GM11168 (cell line): ENCODE measurements at regions not wholly inside any gene's neighbourhood (a gene's known extent, or its start where the extent isn't known, plus 50 kb on each side); places are given as distances from the start of the nearest gene placed in this dataset.

Experiments
- in situ Hi-C: fragments of 300-500 bp; cut with MboI; formaldehyde crosslinking; loops from one replicate; pipeline ENCODE4 v1.12.0; 2022; ENCODE audit warnings: low sequenced_read_pairs; ENCODE audit not compliant: unreplicated experiment

DNA sequence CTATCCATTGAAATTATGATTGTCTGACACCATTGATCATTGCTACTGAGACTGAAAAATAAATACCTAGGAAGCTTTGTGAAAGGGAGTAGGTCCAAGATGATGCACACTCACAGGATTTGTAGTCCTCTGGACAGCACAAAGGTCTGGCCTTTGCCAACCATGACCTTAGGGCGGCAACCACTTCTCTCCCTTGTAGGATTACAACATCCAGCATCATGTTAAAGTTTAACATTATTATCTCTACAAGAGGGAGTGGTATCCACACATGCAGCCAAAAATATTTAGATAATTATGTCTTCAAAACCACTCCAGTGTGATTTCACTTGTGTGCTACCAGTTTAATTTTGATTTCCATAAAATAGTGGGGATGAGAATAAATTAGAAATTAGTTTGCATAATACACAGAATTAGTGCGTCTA, 51.1 kb upstream of the NHSL1 start:
- in situ Hi-C loops, result no loop called here

DNA sequence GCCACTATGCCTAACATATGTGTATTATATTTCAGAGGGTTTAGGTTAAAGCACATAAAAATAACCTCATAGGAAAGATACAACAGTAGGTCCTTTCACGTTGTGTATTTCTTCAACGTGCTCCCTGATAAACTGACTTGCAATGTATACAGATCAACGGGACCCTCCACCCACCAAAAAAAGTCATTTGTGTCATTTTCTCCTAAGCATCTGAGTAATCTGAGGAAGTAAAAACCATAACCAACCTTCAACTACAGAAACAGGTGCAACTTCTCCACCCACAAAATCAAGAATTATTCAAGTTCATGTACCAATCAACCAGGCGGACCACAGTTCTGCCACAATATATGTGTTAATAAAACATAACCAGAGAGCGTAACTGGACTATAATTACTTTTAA, 54.9 kb upstream of the NHSL1 start:
- in situ Hi-C loops, result no loop called here

DNA sequence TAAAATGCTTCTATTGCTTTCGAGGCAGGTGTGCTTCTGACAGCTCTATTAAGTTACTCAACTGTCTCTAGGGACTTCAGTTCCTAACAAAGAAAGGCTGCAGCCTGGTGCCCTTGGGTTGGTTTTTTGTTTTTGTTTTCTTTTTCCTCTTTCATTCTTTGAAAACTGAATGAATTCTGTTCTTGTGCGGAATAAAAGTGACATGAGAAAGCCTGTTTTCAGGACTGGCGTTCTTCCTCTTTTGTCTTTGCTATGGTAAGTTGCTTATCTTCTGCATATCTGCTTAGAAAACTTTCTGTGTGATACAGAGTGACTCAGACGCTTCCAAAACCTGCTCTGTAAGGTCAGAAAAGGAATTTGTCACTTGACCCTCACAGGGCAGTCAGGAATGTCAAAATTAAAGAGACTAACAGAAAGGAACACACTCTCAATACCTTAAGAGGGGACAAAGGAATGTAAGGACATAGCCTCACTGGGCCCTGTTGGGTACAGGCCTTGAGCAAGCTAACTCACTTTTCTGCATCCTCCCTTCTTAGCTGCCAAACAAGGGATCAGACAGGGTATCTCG, 56.2 kb upstream of the NHSL1 start:
- in situ Hi-C loops, result no loop called here

DNA sequence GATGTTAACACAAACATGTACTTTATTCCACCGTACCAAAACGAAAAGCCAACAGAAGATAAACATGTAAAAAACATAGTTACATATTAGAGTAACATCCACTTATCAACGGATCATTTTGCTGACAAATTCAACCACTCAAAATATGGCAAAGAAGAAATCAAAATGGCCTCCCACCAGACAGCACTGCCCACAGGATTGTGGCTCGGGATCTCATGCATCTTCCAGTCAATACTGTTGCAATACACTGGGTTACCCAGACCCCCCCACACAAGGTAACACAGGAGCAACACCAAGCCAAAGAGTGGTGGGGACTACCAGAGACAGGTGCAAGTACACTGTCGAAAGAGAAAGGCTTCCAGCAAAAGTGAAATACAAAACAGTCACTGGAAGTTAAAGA, 57.9 kb upstream of the NHSL1 start:
- in situ Hi-C loops, result no loop called here

DNA sequence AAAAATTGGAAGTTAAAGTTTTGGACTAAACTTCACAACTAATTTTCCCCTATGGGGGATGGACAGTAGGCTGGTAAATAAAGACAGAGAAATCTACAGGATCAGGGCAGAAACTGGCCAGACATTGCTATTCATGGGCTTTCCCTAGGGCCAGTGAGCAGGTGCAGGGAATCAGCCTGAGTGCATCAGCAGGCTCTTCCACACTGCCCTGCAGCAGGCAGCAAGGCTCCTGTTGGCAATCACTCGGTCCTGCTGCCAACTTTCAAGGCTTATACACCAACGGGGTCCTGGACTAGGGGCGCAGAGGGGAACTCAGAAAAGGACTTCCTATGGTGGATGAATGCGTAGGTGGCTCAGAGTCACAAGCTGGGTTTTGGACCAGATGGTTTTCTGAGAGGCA, 59.8 kb upstream of the NHSL1 start:
- in situ Hi-C loops, result no loop called here

DNA sequence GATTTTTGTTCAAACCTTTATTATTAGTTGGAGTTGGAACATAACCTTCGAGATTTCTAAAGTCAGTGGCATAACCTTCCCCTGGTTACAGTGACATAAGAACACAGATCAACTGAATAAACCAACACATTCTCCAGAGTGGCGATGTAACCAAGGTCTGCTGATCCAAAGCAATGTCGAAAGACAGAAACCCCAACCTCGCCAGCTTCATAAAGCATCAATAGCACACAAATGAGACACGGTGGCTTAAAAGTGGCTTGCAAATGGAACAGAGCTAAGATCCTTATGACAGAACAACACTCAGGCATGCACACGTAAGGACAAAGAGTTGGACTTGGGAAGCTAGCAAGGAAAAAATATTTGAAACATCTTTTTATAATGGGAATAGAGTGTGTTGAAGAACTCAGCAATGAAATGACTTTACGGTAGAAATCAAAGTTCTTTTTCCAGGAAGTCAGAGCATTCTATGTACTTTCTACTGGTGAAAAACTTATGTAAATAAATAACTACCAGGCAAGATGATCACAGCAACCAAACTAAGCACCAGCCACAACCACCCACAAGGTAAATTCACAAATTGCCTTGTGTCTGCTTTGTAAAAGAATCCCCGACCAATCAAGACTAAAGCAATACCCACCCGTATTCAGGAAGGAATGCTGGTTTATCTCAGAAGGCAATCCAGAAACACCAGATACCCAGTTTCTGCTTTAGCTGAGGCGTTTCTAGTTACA, 61.0 kb upstream of the NHSL1 start:
- in situ Hi-C loops, result no loop called here

DNA sequence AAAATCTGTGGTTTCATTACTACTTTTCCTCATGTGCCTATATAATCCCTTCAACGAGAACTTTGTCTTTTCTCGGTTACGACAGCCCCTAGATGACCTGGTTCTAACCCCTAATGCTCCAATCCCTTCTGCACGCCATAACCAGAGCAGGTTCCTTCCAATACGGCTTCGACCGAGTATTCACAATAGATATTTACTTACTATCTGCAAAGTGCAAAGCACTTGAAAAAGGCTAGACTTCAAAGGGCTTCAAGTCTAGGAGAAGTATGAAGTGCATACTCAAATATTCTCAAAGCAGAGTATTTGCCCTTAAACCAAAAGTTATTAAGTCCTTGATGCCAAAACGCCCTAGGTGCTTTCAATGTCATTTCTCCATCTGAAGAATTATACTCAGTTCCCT, 63.4 kb upstream of the NHSL1 start:
- in situ Hi-C loops, result no loop called here

DNA sequence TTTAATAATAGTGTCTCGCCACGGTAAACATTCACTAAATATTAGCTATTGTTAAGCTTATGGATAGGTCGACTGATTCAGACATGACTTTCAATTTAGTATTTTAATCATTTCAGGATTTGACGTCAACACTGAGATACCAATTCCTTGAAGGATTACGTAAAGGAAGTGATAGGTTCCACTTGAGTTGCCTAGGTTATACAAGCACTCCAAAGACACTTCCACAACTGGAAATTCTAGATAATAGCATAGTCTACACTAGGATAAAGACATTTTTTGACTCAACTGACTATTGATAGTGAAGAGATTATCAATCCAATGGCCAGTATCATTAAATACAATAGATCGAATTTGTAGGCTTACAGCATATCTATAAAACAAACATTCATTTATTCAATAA, 63.9 kb upstream of the NHSL1 start:
- in situ Hi-C loops, result no loop called here

DNA sequence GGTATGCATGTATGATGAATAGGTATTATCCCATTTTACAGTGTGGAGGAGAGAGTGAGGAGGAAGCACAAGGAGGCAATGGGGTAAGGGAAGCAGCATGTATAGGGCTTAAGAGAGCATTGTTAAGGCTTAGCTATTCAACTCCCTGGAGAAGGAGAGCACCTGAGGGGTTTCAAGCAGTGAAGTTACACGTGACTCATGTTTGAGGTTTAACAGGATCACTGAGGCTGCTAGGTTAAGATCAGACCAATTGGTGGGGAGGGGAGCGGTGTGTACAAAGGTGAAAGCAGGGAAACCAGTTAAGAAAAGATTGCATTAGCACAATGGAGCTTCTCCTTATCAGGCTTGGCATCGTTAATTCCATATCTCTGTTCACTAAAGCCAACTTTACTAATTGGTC, 64.4 kb upstream of the NHSL1 start:
- in situ Hi-C loops, result no loop called here

DNA sequence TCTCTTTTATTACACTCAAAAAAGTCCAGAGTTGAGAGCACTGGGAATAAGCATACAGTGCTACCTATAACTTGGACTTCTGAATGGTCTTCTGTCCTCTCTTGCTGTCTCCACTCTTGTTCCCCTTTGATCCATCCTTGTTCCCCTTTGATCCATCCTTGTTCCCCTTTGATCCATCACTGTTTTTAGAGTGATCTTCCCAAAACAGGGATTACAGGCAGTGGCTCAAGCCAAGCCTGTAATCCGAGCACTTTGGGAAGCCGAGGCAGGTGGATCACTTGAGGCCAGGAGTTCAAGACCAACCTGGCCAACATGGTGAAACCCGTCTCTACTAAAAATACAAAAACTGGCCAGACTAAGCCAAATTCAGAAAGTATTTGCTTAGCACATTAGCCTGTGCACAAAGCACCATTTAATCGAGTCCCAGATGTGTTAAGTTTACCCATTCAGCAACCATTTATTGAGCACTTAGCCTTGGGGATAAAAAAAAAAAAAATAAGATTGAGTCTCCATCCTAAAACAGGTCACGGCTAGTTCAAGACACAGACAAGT, 65.0 kb upstream of the NHSL1 start:
- in situ Hi-C loops, result no loop called here

DNA sequence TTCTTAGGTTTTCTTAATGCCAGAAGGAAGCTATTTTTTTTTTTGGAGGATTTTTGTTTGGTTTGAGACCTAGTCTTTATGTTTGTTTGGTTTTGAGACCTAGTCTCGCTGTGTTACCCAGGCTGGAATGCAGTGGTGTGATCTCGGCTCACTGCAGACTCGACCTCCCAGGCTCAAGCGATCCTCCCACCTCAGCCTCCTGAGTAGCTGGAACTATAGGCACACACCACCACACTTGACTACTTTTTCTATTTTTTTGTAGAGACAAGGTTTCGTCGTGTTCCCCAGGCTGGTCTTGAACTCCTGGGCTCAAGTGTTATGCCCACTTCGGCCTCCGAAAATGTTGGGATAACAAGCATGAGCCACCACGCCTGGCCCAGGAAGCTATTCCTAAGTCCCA, 67.8 kb upstream of the NHSL1 start:
- in situ Hi-C loops, result no loop called here

DNA sequence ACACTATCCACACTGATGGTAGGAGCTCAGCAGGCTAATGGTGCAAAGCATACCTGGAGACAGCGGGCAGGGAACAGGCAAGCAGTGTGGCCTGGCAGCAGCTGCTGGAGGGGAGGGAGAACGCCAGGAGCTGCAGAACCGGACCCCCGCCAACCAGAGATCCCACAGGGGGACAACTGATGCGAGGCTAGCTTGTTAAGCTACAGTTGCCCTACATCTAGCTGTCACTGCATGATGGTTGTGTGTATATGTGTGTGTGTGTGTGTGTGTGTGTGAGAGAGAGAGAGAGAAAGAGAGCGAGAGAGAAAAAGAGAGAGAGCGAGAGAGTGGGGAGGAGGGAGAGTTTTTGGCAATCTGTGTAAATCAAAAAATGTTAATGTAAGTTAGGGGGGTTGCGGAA, 69.7 kb upstream of the NHSL1 start:
- in situ Hi-C loops, result no loop called here

DNA sequence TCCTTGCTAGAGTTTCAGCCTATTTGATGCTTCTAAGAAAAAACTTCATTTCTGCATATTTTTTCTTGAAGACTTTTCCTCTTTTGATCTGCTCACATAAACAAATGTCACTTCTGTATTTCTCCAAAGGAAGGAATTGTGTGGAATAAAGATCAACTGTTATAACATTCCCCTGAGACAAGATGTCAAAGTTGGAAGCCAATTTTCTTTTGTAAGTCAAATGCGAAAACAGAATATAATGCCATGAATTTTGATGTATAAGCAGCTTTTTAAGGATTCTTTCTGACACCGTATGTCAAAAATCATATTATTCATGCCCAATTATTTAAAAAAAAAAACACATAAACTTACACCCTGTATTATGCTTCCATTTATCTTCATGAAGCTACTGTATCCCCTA, 70.3 kb upstream of the NHSL1 start:
- in situ Hi-C loops, result no loop called here

DNA sequence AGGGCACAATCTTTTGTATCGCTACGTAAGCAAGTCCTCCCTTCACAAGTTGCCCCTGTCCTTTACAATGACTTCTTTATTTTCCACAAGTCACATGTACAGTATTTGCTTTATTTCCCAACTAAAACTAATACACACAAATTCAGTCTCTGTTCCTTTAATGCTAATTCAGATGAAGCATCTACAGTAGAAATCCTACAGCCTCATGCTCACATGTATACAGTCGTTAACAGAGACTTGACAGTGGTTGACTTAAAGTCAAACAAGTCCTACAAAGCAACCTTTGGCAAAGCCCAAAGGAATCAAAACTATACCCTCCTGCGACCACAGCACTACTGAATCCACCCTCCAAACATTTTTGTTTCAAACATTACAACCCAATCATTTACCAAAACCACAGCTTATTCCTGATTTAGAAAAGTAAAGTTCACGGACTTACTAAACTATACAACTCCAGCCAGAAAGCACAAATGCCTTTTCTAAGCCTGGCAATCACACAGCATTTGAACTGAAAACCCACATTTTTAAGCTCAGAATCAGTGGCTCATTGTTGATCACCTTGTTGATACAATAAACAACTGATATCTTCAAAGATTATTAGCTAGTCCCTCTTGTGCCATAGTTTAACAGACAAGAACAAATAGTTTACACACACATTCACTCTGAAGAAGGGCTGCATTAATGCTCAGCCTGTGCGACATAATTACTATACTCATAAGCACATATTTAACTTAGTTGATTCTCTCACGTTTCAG, 70.9 kb upstream of the NHSL1 start:
- in situ Hi-C loops, result no loop called here

DNA sequence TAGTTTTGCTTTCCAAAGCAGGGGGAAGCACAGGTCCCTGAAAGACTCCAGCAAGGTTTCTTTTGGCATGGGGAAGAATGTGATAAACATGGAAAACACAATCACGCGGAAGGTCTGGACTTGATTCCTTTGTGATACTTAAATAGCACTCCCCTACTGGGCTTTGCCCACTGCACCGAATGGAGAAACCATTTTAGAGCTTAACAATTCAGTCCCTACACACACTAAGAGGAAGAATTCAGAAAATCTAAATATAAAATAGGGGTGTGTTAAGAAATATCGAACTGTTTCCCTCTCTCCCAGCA, 71.4 kb upstream of the NHSL1 start:
- in situ Hi-C loops, result no loop called here

DNA sequence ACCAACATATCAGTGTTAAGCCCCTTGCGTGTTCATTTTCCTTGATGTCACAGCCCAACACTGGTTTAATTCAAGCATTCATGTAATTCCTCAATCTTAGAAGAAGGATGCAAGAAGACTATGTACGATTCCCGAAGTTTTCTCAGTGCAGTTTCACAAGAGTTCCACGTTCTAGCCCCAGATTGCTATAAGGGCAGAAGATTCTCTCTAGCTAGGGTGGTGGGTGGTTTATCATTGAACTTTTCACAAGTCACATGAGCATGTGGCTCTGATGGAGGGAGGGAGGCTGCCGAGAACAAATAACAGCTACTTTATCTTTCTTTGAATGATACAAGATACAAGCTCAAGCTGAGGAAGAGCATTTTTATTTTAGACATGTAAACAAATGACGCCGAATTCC, 71.9 kb upstream of the NHSL1 start:
- in situ Hi-C loops, result no loop called here

DNA sequence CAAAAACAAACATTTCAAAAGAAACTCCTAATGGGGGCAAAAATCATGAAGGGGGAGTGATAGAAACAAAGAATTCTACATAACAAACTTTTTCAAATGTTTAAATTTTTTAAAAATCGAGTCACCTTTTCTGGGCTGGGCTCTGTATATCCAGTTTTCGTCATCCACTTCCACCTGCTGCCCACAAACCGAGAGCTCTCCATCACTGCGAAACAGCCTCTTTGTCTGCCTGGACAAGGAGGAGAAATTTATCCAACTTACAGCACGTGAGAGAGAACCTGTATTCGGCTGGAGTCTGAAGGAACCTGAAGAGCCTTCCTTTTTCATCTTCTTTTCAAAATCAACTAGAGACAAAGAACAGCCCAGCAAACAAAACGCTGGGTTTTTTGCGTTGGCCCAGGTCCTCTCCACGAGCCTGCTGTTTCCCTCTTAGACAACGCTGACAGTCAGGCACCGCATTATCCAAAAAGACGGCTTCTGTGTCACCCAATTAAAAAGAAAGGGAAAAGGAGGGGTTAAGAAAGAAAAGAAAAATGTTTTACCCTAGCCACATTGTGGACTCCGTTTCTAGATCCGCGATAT, 72.4 kb upstream of the NHSL1 start:
- in situ Hi-C loops, result no loop called here

DNA sequence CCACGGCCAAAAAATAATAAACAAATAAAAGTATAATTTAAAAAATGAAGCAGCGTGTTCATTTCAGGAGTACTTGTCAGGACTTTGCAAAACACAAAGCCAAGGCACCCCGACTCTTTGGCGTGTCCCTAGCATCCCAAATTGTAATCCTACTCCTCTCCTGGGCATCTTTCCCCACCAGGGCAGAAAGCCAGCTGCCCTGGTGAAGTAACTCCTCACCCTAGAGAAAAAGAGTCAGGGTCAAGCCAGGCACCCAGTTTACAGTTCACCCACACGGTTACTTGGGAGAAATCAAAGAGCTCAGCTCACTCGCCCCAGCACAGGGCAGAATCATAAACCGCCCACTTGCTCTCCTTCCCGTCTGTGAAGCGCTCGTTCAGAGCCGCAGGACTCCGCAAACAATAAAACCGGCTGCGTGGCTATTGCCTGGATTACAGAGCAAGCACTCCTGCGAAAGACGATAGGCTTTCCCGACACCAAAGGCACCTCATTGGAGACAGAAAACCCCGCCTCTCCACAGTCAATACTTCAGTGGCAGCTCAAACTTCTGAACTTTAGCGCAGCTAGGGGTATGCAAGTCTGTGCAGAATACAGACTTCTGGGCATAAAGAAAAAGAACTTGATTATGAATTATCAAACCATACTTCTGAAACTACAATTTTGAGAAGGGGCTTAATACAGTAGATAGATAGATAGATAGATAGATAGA, 73.0 kb upstream of the NHSL1 start:
- in situ Hi-C loops, result no loop called here

DNA sequence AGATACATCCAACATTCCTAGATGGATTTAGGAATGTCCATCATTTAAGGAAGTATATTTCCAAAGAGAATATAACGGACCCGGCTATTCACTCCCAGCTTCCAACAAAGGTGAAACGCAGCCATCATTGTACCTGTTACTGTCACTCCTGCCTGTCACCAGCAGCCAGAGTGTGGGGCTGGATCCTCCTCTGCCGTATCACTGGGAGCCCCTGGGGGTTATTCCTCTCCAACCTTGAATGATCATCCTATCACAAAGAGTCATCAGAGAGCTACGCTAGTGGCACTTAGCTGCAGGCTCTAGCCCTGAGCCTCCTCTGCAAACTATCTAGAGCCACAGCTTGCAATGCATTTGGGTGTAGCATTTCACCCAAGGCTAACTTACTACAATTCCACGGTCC, 73.6 kb upstream of the NHSL1 start:
- in situ Hi-C loops, result no loop called here

DNA sequence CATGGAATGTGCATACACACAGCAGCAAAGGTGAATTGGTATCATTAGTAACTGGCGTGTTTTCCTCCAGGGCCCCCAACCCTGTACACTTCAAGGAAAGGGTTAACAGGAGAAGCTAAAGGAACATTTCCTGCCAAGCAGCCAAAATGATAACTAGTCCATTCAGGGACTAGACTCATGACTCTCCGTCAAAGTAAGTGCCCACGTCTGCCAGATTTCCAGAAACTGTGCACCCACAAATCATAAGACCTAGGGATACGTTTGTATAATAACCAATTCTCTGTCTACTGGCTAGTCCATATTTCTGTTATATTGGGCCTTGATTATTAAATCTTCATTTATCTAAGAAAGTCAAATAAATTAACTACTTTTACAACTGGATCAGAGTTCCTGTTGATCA, 76.0 kb upstream of the NHSL1 start:
- in situ Hi-C loops, result no loop called here

DNA sequence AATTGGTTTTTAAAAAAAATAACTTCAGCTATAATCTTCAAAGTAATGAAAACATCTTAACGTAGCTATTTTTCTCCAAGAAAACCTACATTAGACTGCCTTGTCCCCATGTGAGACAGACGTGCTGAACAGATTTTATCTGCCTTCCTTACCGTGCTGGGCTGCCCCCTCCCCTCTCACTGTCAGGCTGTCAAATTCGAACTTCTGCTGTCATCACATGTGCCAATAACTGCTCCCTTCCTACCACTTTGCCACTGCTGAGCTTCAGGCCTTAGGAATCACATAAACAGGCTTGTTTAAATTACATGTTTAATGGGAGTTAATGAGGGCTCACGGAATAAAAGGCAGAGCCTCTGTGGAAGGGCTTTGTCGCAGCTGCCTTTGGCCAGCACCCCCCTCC, 77.0 kb upstream of the NHSL1 start:
- in situ Hi-C loops, result no loop called here
